Neural cell (in vitro differentiated cells): ENCODE measurements at regions not wholly inside any gene's neighbourhood (a gene's known extent, or its start where the extent isn't known, plus 50 kb on each side); places are given as distances from the start of the nearest gene placed in this dataset.

Experiments used
- H2AFZ ChIP-seq: fragments of 200-600, 300-800 bp; sonication (generic), shearing (Covaris generic); 2 replicates; pipeline ENCODE4 v1.6.0; 2014; ENCODE audit warnings: low read depth, mild to moderate bottlenecking, antibody characterized with exemption, low read length, moderate library complexity
- H3F3A ChIP-seq: fragments of 200-600 bp; shearing (Covaris generic); 2 replicates; pipeline ENCODE4 v1.6.1; 2016; ENCODE audit warnings: mild to moderate bottlenecking, moderate library complexity, mixed read lengths, antibody characterized with exemption, low read length; ENCODE audit not compliant: insufficient read depth, poor library complexity, severe bottlenecking
- H3K27ac ChIP-seq: fragments of 200-600, 300-800 bp; sonication (generic), shearing (Covaris generic); 2 replicates; pipeline ENCODE4 v1.5.1; 2014; ENCODE audit warnings: mild to moderate bottlenecking, low read length, moderate library complexity
- H3K27me3 ChIP-seq: fragments of 300-800, 200-600 bp; sonication (generic), shearing (Covaris generic); 2 replicates; pipeline ENCODE4 v1.6.0; 2014; ENCODE audit warnings: mild to moderate bottlenecking, low read depth, low read length, moderate library complexity; ENCODE audit not compliant: insufficient read depth
- H3K36me3 ChIP-seq: fragments of 300-800, 200-600 bp; sonication (generic), shearing (Covaris generic); 2 replicates; pipeline ENCODE4 v1.5.1; 2014; ENCODE audit warnings: mild to moderate bottlenecking, antibody characterized with exemption, low read length, moderate library complexity; ENCODE audit not compliant: insufficient read depth
- H3K4me2 ChIP-seq: fragments of 300-800, 200-600 bp; sonication (generic), shearing (Covaris generic); 2 replicates; pipeline ENCODE4 v1.6.0; 2014; ENCODE audit warnings: mild to moderate bottlenecking, low read length
- H3K4me3 ChIP-seq: fragments of 300-800, 200-600 bp; sonication (generic), shearing (Covaris generic); 2 replicates; pipeline ENCODE4 v1.5.1; 2014; ENCODE audit warnings: mild to moderate bottlenecking, low read length, moderate library complexity
- H3K79me2 ChIP-seq: fragments of 200-600 bp; shearing (Covaris generic); replicated peaks from 2 replicates; pipeline ENCODE4 v1.6.0; 2014; ENCODE audit warnings: mild to moderate bottlenecking, low read length, moderate library complexity; ENCODE audit not compliant: insufficient read depth
- H3K9ac ChIP-seq: fragments of 300-800, 200-600 bp; sonication (generic), shearing (Covaris generic); 2 replicates; pipeline ENCODE4 v1.6.1; 2016; ENCODE audit warnings: mild to moderate bottlenecking, low read length, mixed read lengths
- H3K9me2 ChIP-seq: fragments of 200-600 bp; shearing (Covaris generic); 2 replicates; pipeline ENCODE4 v1.6.1; 2016; ENCODE audit warnings: mild to moderate bottlenecking, low read length, mixed read lengths; ENCODE audit not compliant: insufficient read depth
- H3K9me3 ChIP-seq: fragments of 200-600, 300-800 bp; sonication (generic), shearing (Covaris generic); 2 replicates; pipeline ENCODE4 v1.6.1; 2016; ENCODE audit warnings: mild to moderate bottlenecking, mixed run types, low read length, moderate library complexity, mixed read lengths
- H4K20me1 ChIP-seq: fragments of 200-600 bp; shearing (Covaris generic); 2 replicates; pipeline ENCODE4 v1.6.1; 2016; ENCODE audit warnings: mild to moderate bottlenecking, mixed run types; ENCODE audit not compliant: insufficient read depth
- CTCF ChIP-seq: fragments of 450-650 bp; IDR thresholded peaks from 2 replicates; pipeline ENCODE4 v1.5.1; 2014; ENCODE audit warnings: antibody characterized with exemption, mild to moderate bottlenecking, moderate library complexity; ENCODE audit not compliant: poor library complexity, severe bottlenecking
- EP300 ChIP-seq: fragments of 450-650 bp; conservative IDR thresholded peaks from 2 replicates; pipeline ENCODE4 v1.6.1; 2014; ENCODE audit warnings: antibody characterized with exemption, mild to moderate bottlenecking, moderate library complexity; ENCODE audit not compliant: poor library complexity, severe bottlenecking
- EZH2 ChIP-seq: fragments of 200-600, 300-800 bp; shearing (Covaris generic), sonication (generic); IDR thresholded peaks from 2 replicates; pipeline ENCODE4 v1.6.1; 2014; ENCODE audit warnings: antibody characterized with exemption, low read length, borderline replicate concordance, mild to moderate bottlenecking; ENCODE audit not compliant: insufficient read depth, poor library complexity, severe bottlenecking
- MXI1 ChIP-seq: fragments of 450-650 bp; conservative IDR thresholded peaks from 2 replicates; pipeline ENCODE4 v1.6.1; 2014; ENCODE audit warnings: antibody characterized with exemption, mild to moderate bottlenecking; ENCODE audit not compliant: poor library complexity, severe bottlenecking
- POLR2AphosphoS5 ChIP-seq: IDR thresholded peaks from 2 replicates; pipeline ENCODE4 v1.6.1; 2012
- RAD21 ChIP-seq: fragments of 450-650 bp; conservative IDR thresholded peaks from 2 replicates; pipeline ENCODE4 v1.6.1; 2014; ENCODE audit warnings: antibody characterized with exemption, mild to moderate bottlenecking, moderate library complexity
- REST ChIP-seq: IDR thresholded peaks from 2 replicates; pipeline ENCODE4 v1.6.1; 2012; ENCODE audit warnings: borderline replicate concordance
- SMC3 ChIP-seq: fragments of 450-650 bp; conservative IDR thresholded peaks from 2 replicates; pipeline ENCODE4 v1.6.1; 2014; ENCODE audit warnings: antibody characterized with exemption, mild to moderate bottlenecking, moderate library complexity; ENCODE audit not compliant: poor library complexity
- TAF1 ChIP-seq: IDR thresholded peaks from 2 replicates; pipeline ENCODE4 v1.6.1; 2012; ENCODE audit warnings: low read depth

GRCh38 chr7:84446991-84447480 is 252.4 kb upstream of the SEMA3A start:
- H3K27me3 ChIP-seq = no peaks in the 10 kb centered on the region
- H3K4me3 ChIP-seq = no peak overlapping the region
- no peaks in the 10 kb centered on the region for H3K9me3 ChIP-seq
- H3K9ac ChIP-seq = no peak overlapping the region
- no peaks in the 10 kb centered on the region for H3K36me3 ChIP-seq
- H3K79me2 ChIP-seq = no peaks in the 10 kb centered on the region
- no peak overlapping the region for H3K27ac ChIP-seq
- H4K20me1 ChIP-seq = no peaks in the 10 kb centered on the region
- H3K9me2 ChIP-seq = no peaks in the 10 kb centered on the region
- no peak overlapping the region for H2AFZ ChIP-seq
- TF ChIP-seq TAF1 = no peak
- TF ChIP-seq CTCF = no peak
- TF ChIP-seq REST = no peak
- no peak for TF ChIP-seq POLR2AphosphoS5
- TF ChIP-seq EP300 = no peak
- no peak for TF ChIP-seq EZH2
- no peak for TF ChIP-seq RAD21
- no peak for TF ChIP-seq MXI1
- no peak for TF ChIP-seq SMC3
- H3K4me2 ChIP-seq = no peak overlapping the region
- H3F3A ChIP-seq = no peaks in the 10 kb centered on the region

- no peaks in the 10 kb centered on the region for H3K9me3 ChIP-seq
- no peaks in the 10 kb centered on the region for H3K36me3 ChIP-seq
- H3K79me2 ChIP-seq = no peaks in the 10 kb centered on the region
- H3K4me2 ChIP-seq = no peak overlapping the region
- no peak overlapping the region for H3K4me3 ChIP-seq
- no peaks in the 10 kb centered on the region for H4K20me1 ChIP-seq
- no peaks in the 10 kb centered on the region for H3K9me2 ChIP-seq
- no peak overlapping the region for H3K9ac ChIP-seq
- H3K27ac ChIP-seq = no peak overlapping the region
- no peak for TF ChIP-seq EP300
- TF ChIP-seq REST = no peak
- no peak for TF ChIP-seq EZH2
- no peak for TF ChIP-seq SMC3
- no peak for TF ChIP-seq POLR2AphosphoS5
- no peak for TF ChIP-seq RAD21
- TF ChIP-seq TAF1 = no peak
- no peak for TF ChIP-seq CTCF
- TF ChIP-seq MXI1 = no peak
- no peaks in the 10 kb centered on the region for H3F3A ChIP-seq
- no peaks in the 10 kb centered on the region for H3K27me3 ChIP-seq
- no peak overlapping the region for H2AFZ ChIP-seq
Measured at GRCh38 chr7:84425702-84426259, 231.2 kb upstream of the SEMA3A start.
